Astrocyte (in vitro differentiated cells and primary cell): ENCODE measurements at regions not wholly inside any gene's neighbourhood (a gene's known extent, or its start where the extent isn't known, plus 50 kb on each side); places are given as distances from the start of the nearest gene placed in this dataset.

Source experiments
- DNase-seq: peaks from one replicate; pipeline ENCODE4 v3.0.0-alpha.2; 2010; ENCODE audit warnings: low read depth
- FAIRE-seq: peaks from 2 replicates; lab custom pipeline; 2011; peaks lifted over from hg19 to GRCh38; lab: Jason Lieb, UNC
- H2AFZ ChIP-seq: 2 replicates; pipeline ENCODE4 v1.6.0; 2012; ENCODE audit warnings: low read depth, low read length, inconsistent platforms
- H3K27ac ChIP-seq: 2 replicates; pipeline ENCODE4 v1.5.1; 2011; ENCODE audit warnings: low read depth, low read length, inconsistent platforms
- H3K27me3 ChIP-seq: 2 replicates; pipeline ENCODE4 v1.6.0; 2011; ENCODE audit warnings: low read length, inconsistent platforms; ENCODE audit not compliant: insufficient read depth
- H3K36me3 ChIP-seq: 2 replicates; pipeline ENCODE4 v1.5.1; 2011; ENCODE audit warnings: low read length, inconsistent platforms; ENCODE audit not compliant: insufficient read depth
- H3K4me1 ChIP-seq: 2 replicates; pipeline ENCODE4 v1.5.1; 2011; ENCODE audit warnings: low read length, inconsistent platforms; ENCODE audit not compliant: insufficient read depth
- H3K4me2 ChIP-seq: 2 replicates; pipeline ENCODE4 v1.6.0; 2012; ENCODE audit warnings: low read length, inconsistent platforms
- H3K4me3 ChIP-seq: 2 replicates; pipeline ENCODE4 v1.5.1; 2011; ENCODE audit warnings: low read depth, mild to moderate bottlenecking, low read length, inconsistent platforms; ENCODE audit not compliant: insufficient read depth
- H3K79me2 ChIP-seq: 2 replicates; pipeline ENCODE4 v1.6.0; 2012; ENCODE audit warnings: mild to moderate bottlenecking, low read length, inconsistent platforms; ENCODE audit not compliant: insufficient read depth
- H3K9ac ChIP-seq: 2 replicates; pipeline ENCODE4 v1.6.0; 2012; ENCODE audit warnings: mild to moderate bottlenecking, low read length, inconsistent platforms
- H3K9me3 ChIP-seq: 2 replicates; pipeline ENCODE4 v1.5.1; 2012; ENCODE audit warnings: low read depth, mild to moderate bottlenecking, low read length, inconsistent platforms; ENCODE audit not compliant: insufficient read depth
- H4K20me1 ChIP-seq: 2 replicates; pipeline ENCODE4 v1.6.0; 2012; ENCODE audit warnings: low read length, inconsistent platforms; ENCODE audit not compliant: insufficient read depth
- H3K27ac Mint-ChIP-seq: one replicate; pipeline ENCODE4 v1.8.0; 2021; ENCODE audit warnings: mild to moderate bottlenecking, mixed read lengths; ENCODE audit not compliant: unreplicated experiment
- H3K27me3 Mint-ChIP-seq: one replicate; pipeline ENCODE4 v1.8.0; 2021; ENCODE audit warnings: low read depth, mixed read lengths; ENCODE audit not compliant: unreplicated experiment
- H3K36me3 Mint-ChIP-seq: one replicate; pipeline ENCODE4 v1.8.0; 2021; ENCODE audit warnings: low read depth, mixed read lengths; ENCODE audit not compliant: unreplicated experiment
- H3K4me1 Mint-ChIP-seq: one replicate; pipeline ENCODE4 v1.8.0; 2021; ENCODE audit warnings: low read depth, mixed read lengths; ENCODE audit not compliant: unreplicated experiment
- H3K4me3 Mint-ChIP-seq: one replicate; pipeline ENCODE4 v1.8.0; 2021; ENCODE audit warnings: mild to moderate bottlenecking, moderate library complexity, mixed read lengths; ENCODE audit not compliant: unreplicated experiment
- H3K9me3 Mint-ChIP-seq: one replicate; pipeline ENCODE4 v1.8.0; 2021; ENCODE audit warnings: mild to moderate bottlenecking, mixed read lengths; ENCODE audit not compliant: unreplicated experiment
- EZH2 ChIP-seq: IDR thresholded peaks from 2 replicates; pipeline ENCODE4 v1.6.1; 2012; ENCODE audit warnings: mild to moderate bottlenecking, low read length, inconsistent platforms; ENCODE audit not compliant: insufficient read depth
- TF ChIP-seq, protein P1 (sequence below): IDR thresholded peaks from 2 replicates; pipeline ENCODE4 v1.5.1; 2011; ENCODE audit warnings: low read depth, mild to moderate bottlenecking, inconsistent platforms, low read length, moderate library complexity; ENCODE audit not compliant: insufficient read depth

DNA sequence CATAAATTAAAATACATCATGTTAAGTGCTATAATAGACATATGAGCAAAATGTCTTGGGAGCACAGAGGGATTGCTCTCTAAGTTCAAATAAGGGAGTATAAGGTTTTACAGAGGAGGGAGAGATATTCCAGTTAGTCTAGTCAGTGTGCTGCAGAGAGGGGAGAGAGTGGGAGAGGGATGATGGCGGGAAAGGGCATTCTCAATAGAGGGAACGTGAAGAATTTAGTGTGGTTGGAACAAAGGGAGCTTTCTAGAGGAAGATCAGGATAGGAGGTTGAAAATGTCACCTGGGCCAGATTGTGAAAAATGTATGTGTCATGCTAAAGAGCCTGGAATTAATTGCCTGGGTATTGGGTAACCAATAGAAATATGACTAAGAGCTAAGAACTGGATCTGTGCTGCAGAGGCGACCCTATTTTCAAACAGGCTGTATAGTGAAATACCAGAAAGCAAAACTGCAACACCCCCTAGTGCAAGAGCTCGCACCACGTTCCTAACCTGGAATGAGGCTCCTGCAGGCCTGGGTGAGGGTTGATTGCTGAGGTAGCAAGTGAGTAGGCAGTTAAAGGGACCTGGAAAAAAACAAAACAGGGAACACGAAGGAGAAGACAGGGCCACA lies 791.8 kb upstream of the C9orf72 start:
- Histone ChIP-seq H3K4me3 (no peak overlapping the region), H3K79me2 (no peaks in the 10 kb centered on the region), H3K27me3 (no peaks in the 10 kb centered on the region), H2AFZ (no peak overlapping the region), H3K36me3 (no peaks in the 10 kb centered on the region), H3K9me3 (no peaks in the 10 kb centered on the region), H4K20me1 (no peaks in the 10 kb centered on the region), H3K27ac (no peak overlapping the region), H3K4me2 (no peak overlapping the region), H3K9ac (no peak overlapping the region), H3K4me1 (no peaks in the 10 kb centered on the region)
- H3K36me3 Mint-ChIP-seq = no peaks in the 10 kb centered on the region
- H3K4me1 Mint-ChIP-seq = peaks cover 12% of the 10 kb centered on the region
- TF ChIP-seq, protein P1, sequence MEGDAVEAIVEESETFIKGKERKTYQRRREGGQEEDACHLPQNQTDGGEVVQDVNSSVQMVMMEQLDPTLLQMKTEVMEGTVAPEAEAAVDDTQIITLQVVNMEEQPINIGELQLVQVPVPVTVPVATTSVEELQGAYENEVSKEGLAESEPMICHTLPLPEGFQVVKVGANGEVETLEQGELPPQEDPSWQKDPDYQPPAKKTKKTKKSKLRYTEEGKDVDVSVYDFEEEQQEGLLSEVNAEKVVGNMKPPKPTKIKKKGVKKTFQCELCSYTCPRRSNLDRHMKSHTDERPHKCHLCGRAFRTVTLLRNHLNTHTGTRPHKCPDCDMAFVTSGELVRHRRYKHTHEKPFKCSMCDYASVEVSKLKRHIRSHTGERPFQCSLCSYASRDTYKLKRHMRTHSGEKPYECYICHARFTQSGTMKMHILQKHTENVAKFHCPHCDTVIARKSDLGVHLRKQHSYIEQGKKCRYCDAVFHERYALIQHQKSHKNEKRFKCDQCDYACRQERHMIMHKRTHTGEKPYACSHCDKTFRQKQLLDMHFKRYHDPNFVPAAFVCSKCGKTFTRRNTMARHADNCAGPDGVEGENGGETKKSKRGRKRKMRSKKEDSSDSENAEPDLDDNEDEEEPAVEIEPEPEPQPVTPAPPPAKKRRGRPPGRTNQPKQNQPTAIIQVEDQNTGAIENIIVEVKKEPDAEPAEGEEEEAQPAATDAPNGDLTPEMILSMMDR = no peak
- no peak for TF ChIP-seq EZH2
- no peaks in the 10 kb centered on the region for H3K27me3 Mint-ChIP-seq
- H3K27ac Mint-ChIP-seq = peak overlapping the region; percentile 83
- FAIRE-seq = no peak
- no peak overlapping the region for H3K4me3 Mint-ChIP-seq
- H3K9me3 Mint-ChIP-seq = no peaks in the 10 kb centered on the region
- DNase-seq = no peak

DNA sequence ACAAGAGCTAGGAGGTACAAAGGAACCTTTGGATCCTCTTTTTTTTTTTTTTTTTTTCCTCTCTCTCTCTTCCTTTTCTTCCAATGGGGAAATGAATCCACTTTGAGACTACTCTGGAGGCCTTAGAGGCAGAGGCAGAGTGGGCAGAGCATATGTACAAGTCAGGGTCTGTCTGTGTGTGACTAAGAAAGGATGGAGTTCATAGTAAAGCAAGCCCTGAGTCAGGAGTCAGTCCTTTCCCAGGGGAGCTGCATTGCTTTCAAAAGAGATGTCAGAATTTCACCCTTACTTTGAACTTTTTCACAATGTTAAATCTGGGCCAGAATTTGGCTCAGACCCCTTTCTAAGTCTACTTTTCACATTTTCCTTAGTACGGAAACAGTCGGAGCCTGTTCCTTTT lies 792.4 kb upstream of the C9orf72 start:
- no peaks in the 10 kb centered on the region for H3K79me2 ChIP-seq
- no peaks in the 10 kb centered on the region for H3K4me1 ChIP-seq
- Mint-ChIP-seq H3K27ac (peak overlapping the region; percentile 83), H3K27me3 (no peaks in the 10 kb centered on the region), H3K9me3 (no peaks in the 10 kb centered on the region), H3K4me1 (peaks cover 12% of the 10 kb centered on the region), H3K36me3 (no peaks in the 10 kb centered on the region), H3K4me3 (no peak overlapping the region)
- H2AFZ ChIP-seq = no peak overlapping the region
- DNase-seq (no peak), FAIRE-seq (no peak)
- H3K36me3 ChIP-seq = no peaks in the 10 kb centered on the region
- no peak overlapping the region for H3K4me3 ChIP-seq
- H3K9ac ChIP-seq = no peak overlapping the region
- no peak overlapping the region for H3K27ac ChIP-seq
- no peaks in the 10 kb centered on the region for H3K27me3 ChIP-seq
- TF ChIP-seq, protein P1 = no peak
- TF ChIP-seq EZH2 = no peak
- H3K9me3 ChIP-seq = no peaks in the 10 kb centered on the region
- H3K4me2 ChIP-seq = no peak overlapping the region
- no peaks in the 10 kb centered on the region for H4K20me1 ChIP-seq

DNA sequence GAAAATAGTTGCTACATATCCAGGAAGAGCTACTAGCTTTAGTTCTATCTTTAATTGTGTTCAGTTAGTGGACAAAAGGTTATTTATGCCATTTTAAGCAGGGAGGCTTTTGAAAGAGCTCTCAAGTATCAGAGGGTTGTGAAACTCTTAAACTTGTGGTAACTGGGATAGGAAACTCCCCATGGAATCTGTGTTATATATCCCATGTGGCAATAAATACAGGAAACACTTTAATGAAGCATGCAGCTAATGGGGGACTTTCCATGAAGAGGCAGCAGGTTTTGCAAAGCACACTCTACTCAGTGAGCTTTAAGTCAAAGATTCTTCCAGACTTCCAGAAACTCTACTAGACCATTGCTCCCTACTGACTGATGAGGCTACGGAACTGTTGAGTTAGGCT lies 805.0 kb upstream of the C9orf72 start:
- H3K36me3 ChIP-seq = no peaks in the 10 kb centered on the region
- no peaks in the 10 kb centered on the region for H3K4me1 ChIP-seq
- H3K4me2 ChIP-seq = no peak overlapping the region
- Mint-ChIP-seq H3K9me3 (no peaks in the 10 kb centered on the region), H3K4me1 (no peaks in the 10 kb centered on the region), H3K4me3 (no peak overlapping the region), H3K27ac (no peak overlapping the region), H3K36me3 (no peaks in the 10 kb centered on the region), H3K27me3 (no peaks in the 10 kb centered on the region)
- DNase-seq = no peak
- no peaks in the 10 kb centered on the region for H4K20me1 ChIP-seq
- TF ChIP-seq EZH2 = no peak
- H3K4me3 ChIP-seq = no peak overlapping the region
- FAIRE-seq = no peak
- H2AFZ ChIP-seq = no peak overlapping the region
- H3K79me2 ChIP-seq = no peaks in the 10 kb centered on the region
- H3K27ac ChIP-seq = no peak overlapping the region
- no peak overlapping the region for H3K9ac ChIP-seq
- H3K27me3 ChIP-seq = no peaks in the 10 kb centered on the region
- H3K9me3 ChIP-seq = peaks cover 3% of the 10 kb centered on the region
